ENCODE measurements at regions not wholly inside any gene's neighbourhood (a gene's known extent, or its start where the extent isn't known, plus 50 kb on each side); places are given as distances from the start of the nearest gene placed in this dataset.

DNA sequence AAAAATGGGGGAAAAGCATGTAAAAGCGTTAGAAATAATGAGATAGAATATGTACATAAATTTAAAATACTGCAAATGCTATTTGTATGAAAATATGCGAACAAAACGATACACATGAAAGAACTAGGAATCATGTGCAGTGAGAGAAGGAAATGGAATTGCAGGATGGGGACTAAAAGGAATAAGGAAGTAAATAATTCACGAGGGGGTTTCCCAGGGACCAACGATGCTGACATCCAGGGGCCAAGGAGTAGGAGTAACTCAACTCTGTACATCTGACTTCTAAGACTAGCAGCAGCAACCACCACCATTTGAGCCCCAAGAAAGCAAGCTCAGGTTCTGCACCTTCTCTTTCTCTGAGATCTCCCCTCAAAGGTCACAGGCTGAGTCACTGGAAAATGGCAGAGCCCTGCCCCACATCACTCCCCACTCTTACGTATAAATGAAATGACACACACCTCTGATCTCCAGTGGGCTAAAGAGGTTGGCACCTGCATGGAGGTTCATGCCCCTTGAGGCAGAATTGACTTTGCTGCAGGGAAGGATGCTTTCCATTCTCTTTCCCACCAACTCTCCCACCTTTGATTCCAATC, 100.0 kb upstream of the DLG1 start:
- no peak for TF ChIP-seq HDAC6 (IDR thresholded peaks at IDR 0.05; ENCODE audit: low read depth, low read length)
- TF ChIP-seq, protein P1, sequence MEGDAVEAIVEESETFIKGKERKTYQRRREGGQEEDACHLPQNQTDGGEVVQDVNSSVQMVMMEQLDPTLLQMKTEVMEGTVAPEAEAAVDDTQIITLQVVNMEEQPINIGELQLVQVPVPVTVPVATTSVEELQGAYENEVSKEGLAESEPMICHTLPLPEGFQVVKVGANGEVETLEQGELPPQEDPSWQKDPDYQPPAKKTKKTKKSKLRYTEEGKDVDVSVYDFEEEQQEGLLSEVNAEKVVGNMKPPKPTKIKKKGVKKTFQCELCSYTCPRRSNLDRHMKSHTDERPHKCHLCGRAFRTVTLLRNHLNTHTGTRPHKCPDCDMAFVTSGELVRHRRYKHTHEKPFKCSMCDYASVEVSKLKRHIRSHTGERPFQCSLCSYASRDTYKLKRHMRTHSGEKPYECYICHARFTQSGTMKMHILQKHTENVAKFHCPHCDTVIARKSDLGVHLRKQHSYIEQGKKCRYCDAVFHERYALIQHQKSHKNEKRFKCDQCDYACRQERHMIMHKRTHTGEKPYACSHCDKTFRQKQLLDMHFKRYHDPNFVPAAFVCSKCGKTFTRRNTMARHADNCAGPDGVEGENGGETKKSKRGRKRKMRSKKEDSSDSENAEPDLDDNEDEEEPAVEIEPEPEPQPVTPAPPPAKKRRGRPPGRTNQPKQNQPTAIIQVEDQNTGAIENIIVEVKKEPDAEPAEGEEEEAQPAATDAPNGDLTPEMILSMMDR (IDR thresholded peaks at IDR 0.05; ENCODE audit: control extremely low read depth in 1 of 3, insufficient read depth in 1 of 3, low read depth in 1 of 3, low read length in 3 of 3) = no peak
- TF ChIP-seq, protein P2, sequence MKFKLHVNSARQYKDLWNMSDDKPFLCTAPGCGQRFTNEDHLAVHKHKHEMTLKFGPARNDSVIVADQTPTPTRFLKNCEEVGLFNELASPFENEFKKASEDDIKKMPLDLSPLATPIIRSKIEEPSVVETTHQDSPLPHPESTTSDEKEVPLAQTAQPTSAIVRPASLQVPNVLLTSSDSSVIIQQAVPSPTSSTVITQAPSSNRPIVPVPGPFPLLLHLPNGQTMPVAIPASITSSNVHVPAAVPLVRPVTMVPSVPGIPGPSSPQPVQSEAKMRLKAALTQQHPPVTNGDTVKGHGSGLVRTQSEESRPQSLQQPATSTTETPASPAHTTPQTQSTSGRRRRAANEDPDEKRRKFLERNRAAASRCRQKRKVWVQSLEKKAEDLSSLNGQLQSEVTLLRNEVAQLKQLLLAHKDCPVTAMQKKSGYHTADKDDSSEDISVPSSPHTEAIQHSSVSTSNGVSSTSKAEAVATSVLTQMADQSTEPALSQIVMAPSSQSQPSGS (IDR thresholded peaks at IDR 0.05; ENCODE audit: low read length) = no peak
- TF ChIP-seq POLR2A (IDR thresholded peaks at IDR 0.05; ENCODE audit: control extremely low read depth in 1 of 2, low read depth in 2 of 2, low read length in 2 of 2) = no peak
- TF ChIP-seq RFX5 (IDR thresholded peaks at IDR 0.05; ENCODE audit: borderline replicate concordance, low read depth, low read length) = no peak
- TF ChIP-seq NRF1 (IDR thresholded peaks at IDR 0.05; ENCODE audit: low read depth, low read length) = no peak

Measured in H1 (cell line).